Heart left ventricle (tissue), 13 donors: ENCODE measurements at regions not wholly inside any gene's neighbourhood (a gene's known extent, or its start where the extent isn't known, plus 50 kb on each side); places are given as distances from the start of the nearest gene placed in this dataset.

Experiments
- CTCF ChIP-seq, 12 donors: fragments of 200-600 bp; sonication (generic) in 4 of 12; IDR thresholded peaks; one replicate each; pipeline versions ENCODE4 v1.5.0 to v1.8.0; 2018 to 2022; ENCODE audit warnings: antibody characterized with exemption in 12 of 12, mild to moderate bottlenecking in 5 of 12
- POLR2A ChIP-seq, 2 donors: fragments of 450-650 bp; IDR thresholded peaks; one replicate each; pipeline ENCODE4 v1.6.1; 2017; ENCODE audit warnings: antibody characterized with exemption in 2 of 2, mild to moderate bottlenecking in 2 of 2, moderate library complexity in 2 of 2
- donor health status: ischemic (EF 13 %, LVEDD 7.1; RV severe dilation, severe dysfunction).
- donor health status: DM: no; HTN: yes; CAD: no.
- donor health status: DM: no; HTN: no; CAD: no.
- donor health status: ischemic (EF 25% LVEDD 6.9; RV normal size, moderate dysfunction).
- donor health status: ischemic (EF 25% LVEDD 5.7; RV mildly dilated, moderate dysfunction).
- donor health status: ischemic (EF 35%, LVEDD 5.7; RV mildly dilated, moderate dysfunction).
- donor health status: nonischemic (EF 11% LVEDD 7.7; RV severe dilation, severe dysfunction).
- donor health status: DM: yes; HTN: yes; CAD: no.
- donor health status: PGD.
- donor health status: ischemic (EF 29% LVEDD 5.4; RV normal size, mild dysfunction).
- donor health status: nonischemic (EF 23%, LVEDD 6.1; RV moderate dilation, normal function).

DNA sequence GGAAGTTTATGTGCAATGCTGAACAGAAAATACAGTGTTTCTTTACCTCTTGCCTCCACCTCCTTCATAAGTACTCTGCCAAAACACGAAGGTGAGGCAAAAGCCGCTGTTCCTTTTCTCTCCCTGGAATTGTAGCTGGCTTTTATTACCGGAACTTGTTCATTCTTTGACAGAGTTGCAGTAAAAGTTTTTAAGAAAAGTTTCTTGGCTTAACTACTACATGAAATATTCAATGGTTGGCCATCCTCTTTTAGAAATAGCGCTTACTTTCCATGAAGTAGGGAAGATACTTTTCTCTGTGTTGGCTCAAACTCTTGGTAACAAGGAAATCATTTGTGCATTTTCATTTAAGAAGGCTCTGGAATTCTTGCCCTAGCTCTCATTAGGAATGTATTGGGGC is 950.7 kb upstream of the FANCL start:
- TF ChIP-seq CTCF (IDR thresholded peaks at IDR 0.05) (no peak), POLR2A (IDR thresholded peaks at IDR 0.05) (no peak)
